GM21423 (cell line): ENCODE measurements at regions not wholly inside any gene's neighbourhood (a gene's known extent, or its start where the extent isn't known, plus 50 kb on each side); places are given as distances from the start of the nearest gene placed in this dataset.

Experiments used
- ATAC-seq: cut with Tn5 transposase; IDR thresholded peaks from one replicate; pipeline ENCODE4 v1.9.1; 2021; ENCODE audit warnings: mild to moderate bottlenecking, moderate library complexity; ENCODE audit not compliant: unreplicated experiment

GRCh38 chr5:158485047-158485446 lies 614.7 kb downstream of the EBF1 start:
- no peak for ATAC-seq

GRCh38 chr5:158484150-158484549 lies 615.6 kb downstream of the EBF1 start:
- no peak for ATAC-seq

DNA sequence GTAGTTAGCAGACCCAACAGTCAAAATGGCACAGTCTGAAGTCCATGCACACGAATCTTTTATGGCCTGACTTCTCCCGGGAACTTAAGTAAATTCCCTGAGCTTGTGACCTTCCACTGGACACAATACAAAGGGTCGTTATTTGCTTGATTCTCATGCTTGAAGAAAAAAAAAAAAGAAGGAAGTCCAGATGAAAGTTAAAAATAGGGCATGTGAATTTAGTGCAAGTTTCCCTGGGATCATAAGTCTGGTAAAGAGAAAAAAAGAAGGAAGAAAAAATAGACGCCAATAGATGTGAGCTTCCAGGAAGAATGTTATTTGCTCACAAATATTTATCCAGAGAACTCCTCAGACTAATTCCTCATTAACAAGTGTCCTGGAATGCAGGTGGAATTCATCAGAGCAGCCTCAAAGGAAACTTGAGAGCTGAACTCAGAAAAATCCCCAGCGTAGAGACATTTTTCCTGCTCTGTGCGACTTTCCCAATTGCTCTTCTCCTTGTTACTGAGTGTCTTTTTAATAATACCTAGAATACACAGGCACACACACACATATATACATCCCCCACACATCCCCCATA lies 616.3 kb downstream of the EBF1 start:
- ATAC-seq, result no peak

DNA sequence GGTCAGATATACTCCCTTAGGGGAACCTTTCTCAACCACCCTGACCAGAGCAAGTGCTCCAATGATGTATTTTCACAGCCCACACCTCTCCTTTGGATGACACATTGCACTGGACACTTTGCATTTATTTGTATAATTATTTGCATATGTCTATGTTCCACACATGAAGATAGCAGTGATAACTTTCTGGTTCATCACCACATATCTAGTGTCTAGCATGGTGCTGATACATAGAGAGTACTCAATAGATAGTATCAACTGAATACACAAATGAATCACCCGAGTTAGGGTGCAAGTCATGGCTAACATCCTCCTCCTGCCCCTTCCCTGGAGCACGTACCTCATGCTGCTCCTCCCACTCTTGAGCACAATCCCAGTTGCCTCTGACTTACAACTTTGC lies 617.6 kb downstream of the EBF1 start:
- no peak for ATAC-seq

DNA sequence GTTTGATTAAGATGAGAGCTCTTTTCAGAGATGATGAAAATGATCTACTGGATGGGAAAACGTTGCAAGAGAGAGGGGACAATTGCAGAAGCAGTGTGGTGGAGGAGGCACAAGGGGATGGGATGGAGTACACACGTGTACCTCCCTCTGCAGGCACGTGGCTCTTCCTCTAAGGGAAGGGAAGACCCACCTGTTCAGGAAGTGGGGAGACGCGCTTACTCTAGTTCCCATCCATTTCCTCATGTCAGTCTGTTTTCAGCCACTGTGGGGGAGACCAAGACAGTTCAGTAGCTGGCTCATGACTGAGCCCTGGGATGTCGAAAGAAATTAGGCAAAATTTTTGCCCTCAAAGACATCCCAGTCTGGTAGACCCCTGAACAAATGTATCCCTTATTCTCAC lies 619.2 kb upstream of the CLINT1 start:
- no peak for ATAC-seq

DNA sequence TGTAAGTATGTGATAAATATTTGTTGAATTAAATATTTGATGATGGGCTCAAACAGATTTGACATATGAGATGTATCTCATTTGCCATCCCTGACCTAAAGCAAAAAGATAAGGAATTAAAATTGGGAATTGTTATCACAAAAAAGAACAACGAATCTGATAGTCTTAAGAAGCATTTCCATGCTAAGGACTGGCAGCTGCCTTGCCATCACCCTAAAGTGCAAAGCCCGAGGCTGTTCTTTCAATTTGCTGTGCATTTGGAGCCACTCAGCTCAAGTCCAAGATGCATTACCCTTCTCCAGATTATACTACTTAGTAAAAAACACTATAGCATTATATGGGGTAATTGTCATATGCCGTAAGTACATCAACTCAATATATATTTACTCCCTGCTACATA lies 618.3 kb upstream of the CLINT1 start:
- no peak for ATAC-seq

- ATAC-seq, result no peak
Observed at GRCh38 chr5:158473016-158473635, 614.2 kb upstream of the CLINT1 start.

DNA sequence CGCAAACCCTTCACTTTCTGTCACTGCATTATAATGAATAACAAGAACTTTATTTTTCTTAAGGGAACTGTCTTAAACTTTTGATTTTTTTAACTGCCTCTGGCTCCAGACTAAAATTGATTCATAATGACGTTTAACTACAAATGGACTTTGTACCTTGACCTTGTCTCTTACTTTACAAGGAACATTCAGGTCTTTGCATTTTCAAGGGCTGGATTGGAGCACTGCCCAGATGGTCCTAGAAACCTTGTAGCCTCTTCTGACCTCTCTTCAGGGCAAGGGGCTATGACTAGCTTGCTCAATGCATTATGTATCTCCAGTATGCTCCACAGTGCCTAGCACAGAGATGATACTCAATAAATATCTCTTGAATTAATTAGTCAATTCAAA lies 612.6 kb upstream of the CLINT1 start:
- no peak for ATAC-seq

DNA sequence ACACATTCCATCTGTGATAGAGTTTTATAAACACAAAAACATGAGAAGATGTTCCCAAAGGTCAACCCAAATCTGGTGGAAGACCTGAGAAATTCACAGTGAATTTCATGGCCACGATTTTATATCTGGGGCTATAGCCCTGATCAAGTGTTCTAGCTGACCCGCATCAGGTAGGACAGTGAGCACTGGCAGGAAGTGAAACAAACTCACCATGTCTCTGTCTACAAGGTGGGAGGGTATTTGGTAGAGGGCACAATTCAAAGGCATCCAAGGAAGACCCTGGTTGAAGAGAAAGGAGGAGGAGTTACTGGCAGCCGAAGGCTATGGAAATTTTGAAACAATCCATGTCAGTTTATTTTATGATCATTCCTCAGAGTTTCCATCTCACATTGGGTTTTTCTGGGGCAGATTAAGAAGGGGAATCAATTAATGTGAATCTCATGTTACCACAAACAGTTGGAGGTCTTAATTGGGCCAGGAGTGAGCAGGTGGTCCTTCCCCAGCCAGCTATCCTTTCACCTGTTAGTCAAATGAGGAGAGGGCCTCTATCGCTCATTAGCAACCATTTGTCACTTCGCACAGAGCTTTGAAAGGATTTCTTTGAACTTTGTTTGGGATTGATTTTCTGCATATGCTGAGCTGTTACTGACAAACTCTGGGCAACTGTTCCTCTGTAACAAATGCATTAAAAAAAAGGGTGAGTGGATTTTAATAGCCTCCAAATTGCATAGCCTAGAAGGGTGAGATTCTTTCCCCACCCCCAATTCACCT lies 612.0 kb upstream of the CLINT1 start:
- no peak for ATAC-seq

DNA sequence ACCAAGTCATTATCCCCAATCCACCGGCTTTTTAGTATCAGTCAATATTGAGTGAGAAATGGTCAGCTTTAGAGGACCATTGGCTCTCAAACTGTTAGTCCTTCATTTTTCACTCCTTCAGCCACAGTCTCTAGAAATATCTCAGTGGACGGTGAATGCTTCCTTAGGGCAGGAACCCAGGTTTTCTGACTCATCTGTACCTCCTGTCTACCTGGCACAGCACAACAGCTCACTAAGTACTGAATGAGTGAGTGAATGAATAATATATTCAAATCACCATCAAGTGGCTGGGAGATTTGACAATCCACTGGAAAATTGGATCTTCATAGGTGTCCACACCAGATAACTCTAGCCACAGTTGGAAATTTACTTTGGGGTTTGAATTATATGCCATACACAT lies 609.5 kb upstream of the CLINT1 start:
- no peak for ATAC-seq

- ATAC-seq, result no peak
Observed at GRCh38 chr5:158466191-158466590, 607.2 kb upstream of the CLINT1 start.

DNA sequence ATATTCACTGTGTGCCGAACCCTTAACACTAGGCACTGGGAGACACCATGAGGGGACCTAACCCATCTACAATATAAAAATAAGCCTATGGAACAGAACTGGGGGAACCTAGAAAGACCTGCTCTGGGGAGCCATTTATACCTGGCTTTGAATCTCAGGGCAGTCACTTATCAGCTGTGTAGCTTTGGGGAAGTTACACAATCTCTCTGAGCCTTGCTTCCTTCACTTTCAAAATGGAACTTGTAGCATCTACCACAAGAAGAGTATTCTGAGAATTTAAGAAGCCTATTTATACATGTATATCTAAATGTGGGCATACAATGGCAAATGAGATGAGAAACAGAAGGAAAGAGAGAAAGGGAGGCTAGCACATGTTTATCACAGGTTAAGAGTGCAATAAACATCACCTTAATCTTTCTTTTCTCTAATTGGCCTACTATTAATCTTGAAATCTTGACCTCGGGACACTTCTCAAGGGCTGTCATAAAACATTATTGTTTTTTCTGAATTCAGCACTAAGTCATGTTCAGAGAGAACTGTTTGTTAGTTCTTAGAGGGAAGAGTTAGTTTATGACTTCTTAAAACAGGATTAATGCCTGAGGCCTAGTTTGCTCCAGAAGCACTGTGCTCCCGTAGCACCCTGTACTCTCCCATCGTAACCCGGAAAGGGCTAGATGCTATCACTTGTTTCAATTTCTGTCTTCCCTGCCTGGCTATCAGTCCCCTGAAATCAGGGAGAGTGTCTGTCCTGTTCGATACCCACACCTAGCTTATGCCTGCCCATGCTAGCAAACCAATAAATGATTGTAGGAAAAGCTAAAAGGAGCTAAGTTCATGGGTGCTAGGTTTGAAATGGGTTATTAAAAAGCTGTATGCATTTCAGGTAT lies 606.4 kb upstream of the CLINT1 start:
- no peak for ATAC-seq

DNA sequence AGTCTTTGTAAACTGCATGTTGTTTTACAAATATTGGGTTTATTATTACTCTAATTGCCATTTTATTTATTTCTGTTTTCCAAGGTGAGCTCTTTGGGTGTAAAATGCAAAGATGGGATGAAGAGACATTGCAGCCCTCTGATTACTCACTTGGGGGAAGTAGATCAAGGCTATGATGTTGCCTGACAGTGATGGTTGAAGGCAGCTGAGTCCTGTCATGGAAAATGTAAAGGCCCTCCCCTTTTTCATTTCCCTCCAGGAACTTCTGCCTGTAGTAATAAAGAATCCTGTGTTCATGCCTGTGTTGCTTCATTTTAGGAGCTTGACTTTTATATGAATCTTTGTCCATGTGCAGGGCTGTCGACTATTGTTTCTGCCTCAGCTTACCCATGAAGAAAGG lies 605.4 kb upstream of the CLINT1 start:
- ATAC-seq, result no peak

- no peak for ATAC-seq
Observed at GRCh38 chr5:158463938-158464337, 605.0 kb upstream of the CLINT1 start.

DNA sequence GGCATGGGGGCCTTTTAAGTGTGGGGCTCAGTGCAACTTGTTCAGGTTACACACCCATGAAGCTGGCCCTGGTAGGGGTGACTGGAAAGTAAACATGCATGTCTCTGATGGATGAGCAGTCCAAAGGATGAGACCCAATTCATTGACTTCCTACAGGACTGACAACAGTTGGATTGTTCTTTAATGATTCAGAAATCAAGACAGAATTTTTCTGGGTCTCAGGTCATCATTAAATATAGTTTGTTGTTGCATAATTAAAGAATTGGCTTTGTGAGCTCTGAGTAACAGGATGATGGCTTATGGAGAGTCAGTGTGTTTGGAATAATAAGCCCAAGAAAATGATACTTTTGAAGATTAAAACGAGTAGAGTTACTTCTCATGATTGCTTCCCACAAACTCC lies 604.2 kb upstream of the CLINT1 start:
- ATAC-seq, result no peak

DNA sequence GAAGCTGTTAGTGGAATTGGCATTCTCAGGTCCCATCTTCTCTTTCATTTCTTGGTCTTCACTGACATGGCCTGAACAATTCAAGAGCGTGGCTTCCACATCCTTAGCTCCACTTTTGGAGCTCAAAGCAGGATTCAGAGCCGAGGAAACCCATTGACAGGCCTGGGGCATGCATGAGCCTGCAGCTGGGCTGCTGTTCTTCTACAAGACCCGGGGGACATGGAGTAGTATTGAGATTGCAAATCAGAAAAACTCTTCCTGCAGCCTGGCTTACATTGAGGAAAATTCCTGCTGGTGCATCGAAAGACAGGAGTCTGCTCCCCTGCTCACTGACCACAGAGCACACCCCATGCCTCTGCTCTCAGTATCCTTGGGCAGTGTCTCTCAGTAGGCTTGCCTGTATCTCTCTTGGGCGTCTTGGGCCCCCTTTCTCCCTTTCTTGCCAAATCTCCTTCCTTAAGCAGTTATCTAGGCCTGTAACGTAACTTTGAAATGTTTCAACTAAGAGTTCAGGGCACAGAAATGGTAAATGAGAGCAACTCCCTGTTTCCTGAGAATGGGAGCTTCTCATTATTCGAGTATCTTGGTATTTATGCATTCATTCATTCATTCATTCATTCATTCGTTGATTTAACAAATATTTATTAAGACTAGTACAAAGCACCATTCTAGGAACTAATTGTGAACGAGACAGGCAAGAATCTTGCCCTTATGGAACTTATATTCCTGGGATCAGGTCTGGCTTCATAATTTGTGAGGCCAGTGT lies 603.6 kb upstream of the CLINT1 start:
- ATAC-seq, result no peak

DNA sequence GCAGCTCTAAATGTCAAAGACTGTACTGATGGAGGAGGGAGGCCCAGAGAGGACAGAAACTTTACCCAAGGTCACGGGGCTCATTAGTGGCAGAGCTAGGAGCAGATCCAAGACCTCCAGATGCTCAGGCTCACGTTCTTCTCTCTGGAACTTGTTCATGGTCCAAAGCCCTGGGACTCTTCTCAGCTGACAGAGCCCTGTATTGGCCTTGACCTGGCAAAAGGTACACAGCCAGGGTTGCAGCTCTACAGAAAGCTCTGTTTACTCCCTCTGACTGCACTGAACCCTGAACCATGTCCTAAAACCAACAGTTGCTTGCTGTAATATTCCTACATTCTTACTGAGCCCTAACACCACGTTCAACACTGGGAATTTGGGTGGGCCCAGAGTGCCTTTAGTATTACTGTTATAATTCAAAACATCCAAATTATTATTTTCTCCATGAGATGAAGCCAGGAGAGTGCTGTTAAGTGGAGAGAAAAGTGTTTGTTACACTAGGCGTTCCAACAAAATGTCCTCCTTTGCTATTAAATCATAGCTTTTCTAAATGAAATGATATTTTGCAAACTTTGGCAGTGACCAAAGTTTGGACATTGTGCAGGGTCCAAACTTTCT lies 602.4 kb upstream of the CLINT1 start:
- no peak for ATAC-seq

DNA sequence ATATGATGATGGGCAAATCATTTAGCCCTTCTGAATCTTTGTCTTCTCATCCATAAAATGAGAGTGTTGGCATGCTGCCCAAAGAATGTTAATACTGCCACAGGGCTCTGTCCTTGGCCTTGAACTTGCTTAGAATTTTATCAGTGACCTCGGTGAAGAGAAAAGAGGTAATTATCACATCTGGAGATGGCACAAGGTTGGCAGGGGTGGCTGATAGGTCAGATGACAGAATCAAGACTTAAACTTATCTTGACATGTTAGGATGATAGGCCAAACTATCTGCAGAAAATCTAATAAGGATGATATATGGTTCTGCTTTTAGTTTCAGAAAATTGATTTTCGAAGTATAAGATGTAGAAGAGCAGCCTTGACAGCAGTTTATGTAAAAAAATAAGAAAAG lies 599.1 kb upstream of the CLINT1 start:
- no peak for ATAC-seq

- no peak for ATAC-seq
Observed at GRCh38 chr5:158456756-158457155, 597.8 kb upstream of the CLINT1 start.

DNA sequence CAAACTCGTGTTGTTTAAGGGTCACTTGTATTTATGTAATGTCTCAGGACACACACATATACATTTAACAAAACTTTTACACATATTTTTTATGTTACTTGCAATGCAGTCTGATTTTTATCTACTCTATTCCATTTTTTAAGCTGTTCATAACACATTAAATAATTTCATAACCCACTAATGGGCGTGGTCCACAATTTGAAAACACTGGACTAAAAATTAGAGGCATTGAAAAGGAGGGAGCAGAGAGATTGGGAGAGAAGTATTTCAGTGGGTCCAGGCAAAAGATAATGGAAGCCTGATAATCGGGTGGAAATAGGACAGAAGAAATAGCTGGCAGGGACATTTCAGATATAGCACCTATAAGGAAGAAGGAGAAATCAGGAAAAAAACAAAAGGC lies 597.3 kb upstream of the CLINT1 start:
- no peak for ATAC-seq
